ENCODE measurements at regions not wholly inside any gene's neighbourhood (a gene's known extent, or its start where the extent isn't known, plus 50 kb on each side); places are given as distances from the start of the nearest gene placed in this dataset.

DNA sequence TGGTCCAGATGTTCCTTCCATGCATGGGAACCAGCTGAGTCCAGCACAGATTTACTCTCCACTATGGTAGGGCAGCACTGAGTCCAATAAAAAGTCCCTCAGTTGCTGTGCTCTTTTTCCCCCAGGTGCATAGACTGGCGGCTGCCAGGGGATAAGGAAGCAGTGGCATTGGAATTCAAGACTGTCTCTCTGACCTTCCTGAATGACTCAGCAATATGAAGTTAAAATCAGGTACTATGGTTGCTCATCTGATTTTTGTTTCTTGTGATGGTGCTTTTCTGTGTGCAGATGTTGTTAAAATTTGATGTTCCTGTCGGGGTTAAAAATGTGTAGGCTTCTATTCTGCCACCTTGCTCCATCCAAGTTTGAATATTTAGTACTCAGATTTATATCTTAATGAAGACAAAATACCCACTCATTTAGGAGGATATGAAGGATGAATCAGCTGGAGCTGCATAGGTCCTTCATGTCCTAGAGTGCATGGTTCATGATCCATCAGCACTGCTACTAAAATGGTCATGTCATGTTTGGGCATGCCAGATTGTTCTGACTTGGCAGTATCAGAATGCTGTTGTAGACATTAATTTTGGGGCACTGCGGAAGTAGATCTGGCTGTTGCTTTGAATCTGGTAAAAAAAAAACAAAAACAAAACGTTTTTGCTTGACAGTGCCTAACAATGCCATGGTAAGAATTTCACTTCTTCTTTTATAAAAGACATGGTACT, 321.2 kb upstream of the MAP3K7 start:
- TF ChIP-seq, protein P1, sequence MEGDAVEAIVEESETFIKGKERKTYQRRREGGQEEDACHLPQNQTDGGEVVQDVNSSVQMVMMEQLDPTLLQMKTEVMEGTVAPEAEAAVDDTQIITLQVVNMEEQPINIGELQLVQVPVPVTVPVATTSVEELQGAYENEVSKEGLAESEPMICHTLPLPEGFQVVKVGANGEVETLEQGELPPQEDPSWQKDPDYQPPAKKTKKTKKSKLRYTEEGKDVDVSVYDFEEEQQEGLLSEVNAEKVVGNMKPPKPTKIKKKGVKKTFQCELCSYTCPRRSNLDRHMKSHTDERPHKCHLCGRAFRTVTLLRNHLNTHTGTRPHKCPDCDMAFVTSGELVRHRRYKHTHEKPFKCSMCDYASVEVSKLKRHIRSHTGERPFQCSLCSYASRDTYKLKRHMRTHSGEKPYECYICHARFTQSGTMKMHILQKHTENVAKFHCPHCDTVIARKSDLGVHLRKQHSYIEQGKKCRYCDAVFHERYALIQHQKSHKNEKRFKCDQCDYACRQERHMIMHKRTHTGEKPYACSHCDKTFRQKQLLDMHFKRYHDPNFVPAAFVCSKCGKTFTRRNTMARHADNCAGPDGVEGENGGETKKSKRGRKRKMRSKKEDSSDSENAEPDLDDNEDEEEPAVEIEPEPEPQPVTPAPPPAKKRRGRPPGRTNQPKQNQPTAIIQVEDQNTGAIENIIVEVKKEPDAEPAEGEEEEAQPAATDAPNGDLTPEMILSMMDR (IDR thresholded peaks at IDR 0.05), result no peak
- no peak for TF ChIP-seq POLR2A (IDR thresholded peaks at IDR 0.05)
